Neural progenitor cell (in vitro differentiated cells): ENCODE measurements at regions not wholly inside any gene's neighbourhood (a gene's known extent, or its start where the extent isn't known, plus 50 kb on each side); places are given as distances from the start of the nearest gene placed in this dataset.

Experiments used
- CTCF ChIP-seq: fragments of 200-600 bp; sonication (generic); IDR thresholded peaks from 2 replicates; pipeline ENCODE4 v1.5.1; 2017; ENCODE audit warnings: antibody characterized with exemption, mild to moderate bottlenecking
- EZH2 ChIP-seq: fragments of 200-600 bp; sonication (generic); IDR thresholded peaks from 2 replicates; pipeline ENCODE4 v1.6.1; 2017; ENCODE audit warnings: antibody characterized with exemption, mild to moderate bottlenecking, moderate library complexity

- TF ChIP-seq CTCF (no peak), EZH2 (no peak)
These were observed 50.1 kb upstream of the E2F3 start for GRCh38 chr6:20351534-20351933.
